ENCODE measurements at regions not wholly inside any gene's neighbourhood (a gene's known extent, or its start where the extent isn't known, plus 50 kb on each side); places are given as distances from the start of the nearest gene placed in this dataset.

GRCh38 chr13:30053939-30054338, 203.5 kb upstream of the UBL3 start:
- no peak overlapping the region for H3K4me3 ChIP-seq (ENCODE audit: low read depth, low read length)
- no peak overlapping the region for H3K9ac ChIP-seq
- no peaks in the 10 kb centered on the region for H3K36me3 ChIP-seq (ENCODE audit: control insufficient read depth, insufficient read depth, low read length)
- no peak for TF ChIP-seq CTCF (IDR thresholded peaks at IDR 0.05)
- no peaks in the 10 kb centered on the region for H3K4me1 ChIP-seq
- H3K79me2 ChIP-seq: no peaks in the 10 kb centered on the region
- H3K27me3 ChIP-seq (ENCODE audit: control insufficient read depth, insufficient read depth, low read length): no peaks in the 10 kb centered on the region
- no peaks in the 10 kb centered on the region for H3K9me3 ChIP-seq (ENCODE audit: control insufficient read depth, low read length)
- H3K27ac ChIP-seq: no peak overlapping the region
- no peak overlapping the region for H3K4me2 ChIP-seq (ENCODE audit: low read length)
- H2AFZ ChIP-seq: no peak overlapping the region

- TF ChIP-seq CTCF (IDR thresholded peaks at IDR 0.05): no peak
- Histone ChIP-seq H3K27ac (no peak overlapping the region), H3K9me3 (ENCODE audit: control insufficient read depth, low read length) (no peaks in the 10 kb centered on the region), H3K4me1 (no peaks in the 10 kb centered on the region), H3K4me2 (ENCODE audit: low read length) (no peak overlapping the region), H2AFZ (no peak overlapping the region), H3K36me3 (ENCODE audit: control insufficient read depth, insufficient read depth, low read length) (no peaks in the 10 kb centered on the region), H3K27me3 (ENCODE audit: control insufficient read depth, insufficient read depth, low read length) (no peaks in the 10 kb centered on the region), H3K79me2 (no peaks in the 10 kb centered on the region), H3K4me3 (ENCODE audit: low read depth, low read length) (no peak overlapping the region), H3K9ac (no peak overlapping the region)
Measured at GRCh38 chr13:30052120-30052519, 201.7 kb upstream of the UBL3 start.

- Histone ChIP-seq H3K36me3 (ENCODE audit: control insufficient read depth, insufficient read depth, low read length) (no peaks in the 10 kb centered on the region), H3K27ac (no peak overlapping the region), H3K9ac (no peak overlapping the region), H3K4me2 (ENCODE audit: low read length) (no peak overlapping the region), H2AFZ (no peak overlapping the region), H3K27me3 (ENCODE audit: control insufficient read depth, insufficient read depth, low read length) (no peaks in the 10 kb centered on the region), H3K79me2 (no peaks in the 10 kb centered on the region), H3K4me3 (ENCODE audit: low read depth, low read length) (no peak overlapping the region), H3K4me1 (no peaks in the 10 kb centered on the region), H3K9me3 (ENCODE audit: control insufficient read depth, low read length) (no peaks in the 10 kb centered on the region)
- no peak for TF ChIP-seq CTCF (IDR thresholded peaks at IDR 0.05)
Measured at GRCh38 chr13:30051531-30052060, 201.2 kb upstream of the UBL3 start.

GRCh38 chr13:30049692-30050091, 199.3 kb upstream of the UBL3 start:
- Histone ChIP-seq H3K4me3 (ENCODE audit: low read depth, low read length) (no peak overlapping the region), H3K36me3 (ENCODE audit: control insufficient read depth, insufficient read depth, low read length) (no peaks in the 10 kb centered on the region), H3K4me2 (ENCODE audit: low read length) (no peak overlapping the region), H3K79me2 (no peaks in the 10 kb centered on the region), H3K27ac (no peak overlapping the region), H3K9me3 (ENCODE audit: control insufficient read depth, low read length) (no peaks in the 10 kb centered on the region), H3K4me1 (no peaks in the 10 kb centered on the region), H3K9ac (no peak overlapping the region), H2AFZ (no peak overlapping the region), H3K27me3 (ENCODE audit: control insufficient read depth, insufficient read depth, low read length) (no peaks in the 10 kb centered on the region)
- no peak for TF ChIP-seq CTCF (IDR thresholded peaks at IDR 0.05)

GRCh38 chr13:30047154-30047874, 196.9 kb upstream of the UBL3 start:
- no peak overlapping the region for H2AFZ ChIP-seq
- TF ChIP-seq CTCF (IDR thresholded peaks at IDR 0.05): no peak
- no peak overlapping the region for H3K9ac ChIP-seq
- H3K36me3 ChIP-seq (ENCODE audit: control insufficient read depth, insufficient read depth, low read length): no peaks in the 10 kb centered on the region
- H3K4me1 ChIP-seq: no peaks in the 10 kb centered on the region
- H3K4me2 ChIP-seq (ENCODE audit: low read length): no peak overlapping the region
- no peak overlapping the region for H3K4me3 ChIP-seq (ENCODE audit: low read depth, low read length)
- no peak overlapping the region for H3K27ac ChIP-seq
- no peaks in the 10 kb centered on the region for H3K27me3 ChIP-seq (ENCODE audit: control insufficient read depth, insufficient read depth, low read length)
- no peaks in the 10 kb centered on the region for H3K79me2 ChIP-seq
- H3K9me3 ChIP-seq (ENCODE audit: control insufficient read depth, low read length): no peaks in the 10 kb centered on the region

Data from parathyroid adenoma (tissue), 2 donors.